H1 (cell line): ENCODE measurements at regions not wholly inside any gene's neighbourhood (a gene's known extent, or its start where the extent isn't known, plus 50 kb on each side); places are given as distances from the start of the nearest gene placed in this dataset.

Source experiments
- CTCF ChIA-PET: fragments of 300-600 bp; sonication (Branson Sonifier 250); formaldehyde crosslinking; loops from one replicate; lab custom pipeline; 2021; ENCODE audit not compliant: partially characterized antibody; lab: Charles Lee
- POLR2A ChIA-PET: fragments of 300-600 bp; sonication (Branson Sonifier 250); formaldehyde crosslinking; loops from one replicate; lab custom pipeline; 2021; ENCODE audit warnings: inconsistent platforms; ENCODE audit not compliant: partially characterized antibody; lab: Charles Lee
- DNase-seq, 2 experiments: peaks; one replicate each; pipeline versions ENCODE4 v3.0.0 to v3.0.0-alpha.2; 2010 to 2022; ENCODE audit warnings: low spot score in 2 of 2, low read depth in 1 of 2, mixed read lengths in 1 of 2
- FAIRE-seq: peaks from 2 replicates; lab custom pipeline; 2011; peaks lifted over from hg19 to GRCh38; lab: Jason Lieb, UNC
- H2AFZ ChIP-seq: 2 replicates; pipeline ENCODE4 v1.8.1; 2012; ENCODE audit warnings: low read length, inconsistent platforms
- H2AK5ac ChIP-seq: 2 replicates; pipeline ENCODE4 v1.6.1; 2013; ENCODE audit warnings: low read depth, low read length
- H2BK120ac ChIP-seq: replicated peaks from 2 replicates; pipeline ENCODE3; 2013; ENCODE audit warnings: low read depth, low read length, inconsistent platforms
- H2BK12ac ChIP-seq: 2 replicates; pipeline ENCODE4 v1.6.1; 2013; ENCODE audit warnings: low read depth, low read length
- H2BK15ac ChIP-seq: 2 replicates; pipeline ENCODE4 v1.6.1; 2013; ENCODE audit warnings: low read length
- H2BK20ac ChIP-seq: 2 replicates; pipeline ENCODE4 v1.6.1; 2013; ENCODE audit warnings: low read length
- H2BK5ac ChIP-seq: 2 replicates; pipeline ENCODE4 v1.6.1; 2013; ENCODE audit warnings: low read depth, low read length
- H3K14ac ChIP-seq: 2 replicates; pipeline ENCODE4 v1.6.1; 2013; ENCODE audit warnings: inconsistent platforms; ENCODE audit not compliant: insufficient read length
- H3K18ac ChIP-seq: 2 replicates; pipeline ENCODE4 v1.6.1; 2013; ENCODE audit warnings: low read length; ENCODE audit errors: extremely low read depth
- H3K23ac ChIP-seq: 2 replicates; pipeline ENCODE4 v1.6.1; 2013; ENCODE audit warnings: inconsistent platforms; ENCODE audit not compliant: insufficient read length
- H3K23me2 ChIP-seq: 2 replicates; pipeline ENCODE4 v1.6.1; 2013; ENCODE audit warnings: low read depth, low read length
- H3K27ac ChIP-seq: 2 replicates; pipeline ENCODE4 v1.6.1; 2011; ENCODE audit warnings: low read depth, low read length, inconsistent platforms
- H3K27me3 ChIP-seq, 4 experiments: replicated peaks in 1 of 4; 1 replicate in 1 of 4; 2 replicates in 3 of 4; pipeline versions ENCODE4 v1.6.1 to v1.8.1; 2011 to 2013; ENCODE audit warnings: low read length in 3 of 4, mild to moderate bottlenecking in 3 of 4, inconsistent platforms in 2 of 4, mixed read lengths in 2 of 4, moderate library complexity in 1 of 4; ENCODE audit not compliant: control insufficient read depth in 3 of 4, insufficient read depth in 3 of 4; ENCODE audit errors: extremely low read depth in 1 of 4
- H3K36me3 ChIP-seq, 4 experiments: 2 replicates each; pipeline versions ENCODE4 v1.6.1 to v1.8.1; 2011 to 2013; ENCODE audit warnings: mild to moderate bottlenecking in 4 of 4, low read length in 3 of 4, moderate library complexity in 2 of 4, control low read depth in 1 of 4, inconsistent platforms in 1 of 4; ENCODE audit not compliant: insufficient read depth in 4 of 4, control insufficient read depth in 2 of 4
- H3K4ac ChIP-seq: replicated peaks from 2 replicates; pipeline ENCODE3; 2013; ENCODE audit warnings: low read length, low read depth, mixed read lengths, inconsistent platforms; ENCODE audit not compliant: insufficient read length
- H3K4me1 ChIP-seq, 4 experiments: replicated peaks in 1 of 4; 1 replicate in 1 of 4; 2 replicates in 3 of 4; pipeline versions ENCODE4 v1.6.1 to v1.8.1; 2011 to 2013; ENCODE audit warnings: low read length in 3 of 4, inconsistent platforms in 2 of 4, mixed read lengths in 1 of 4; ENCODE audit not compliant: insufficient read depth in 4 of 4, control insufficient read depth in 3 of 4
- H3K4me2 ChIP-seq, 2 experiments: 2 replicates each; pipeline versions ENCODE4 v1.6.1 to v1.8.1; 2011 to 2013; ENCODE audit warnings: low read depth in 2 of 2, low read length in 2 of 2, control low read depth in 1 of 2, inconsistent platforms in 1 of 2, mild to moderate bottlenecking in 1 of 2; ENCODE audit not compliant: insufficient read depth in 1 of 2
- H3K4me3 ChIP-seq, 4 experiments: fragments of 200-600, 300-600 bp in 1 of 4; sonication (generic), shearing (Covaris generic), sonication (Bioruptor Twin) in 1 of 4; 2 replicates each; pipeline versions ENCODE4 v1.5.1 to v1.8.1; 2011 to 2016; ENCODE audit warnings: low read length in 4 of 4, low read depth in 3 of 4, control low read depth in 2 of 4, inconsistent platforms in 2 of 4, mild to moderate bottlenecking in 2 of 4, mixed read lengths in 1 of 4, moderate library complexity in 1 of 4; ENCODE audit not compliant: insufficient read depth in 2 of 4; ENCODE audit errors: extremely low read depth in 1 of 4
- H3K56ac ChIP-seq: replicated peaks from 2 replicates; pipeline ENCODE3; 2013; ENCODE audit warnings: low read depth, mild to moderate bottlenecking, mixed read lengths, low read length, inconsistent platforms; ENCODE audit not compliant: insufficient read length
- H3K79me1 ChIP-seq: 2 replicates; pipeline ENCODE4 v1.6.1; 2013; ENCODE audit warnings: low read depth, low read length, control low read depth
- H3K79me2 ChIP-seq, 2 experiments: 2 replicates each; pipeline versions ENCODE4 v1.6.1 to v1.8.1; 2012 to 2013; ENCODE audit warnings: low read length in 2 of 2, mild to moderate bottlenecking in 2 of 2, inconsistent platforms in 1 of 2; ENCODE audit not compliant: insufficient read depth in 2 of 2, control insufficient read depth in 1 of 2
- H3K9ac ChIP-seq, 4 experiments: replicated peaks in 1 of 4; 1 replicate in 1 of 4; 2 replicates in 3 of 4; pipeline versions ENCODE4 v1.6.1 to v1.8.1; 2011 to 2013; ENCODE audit warnings: low read depth in 3 of 4, low read length in 3 of 4, control low read depth in 2 of 4, mild to moderate bottlenecking in 2 of 4, moderate library complexity in 2 of 4, inconsistent platforms in 1 of 4; ENCODE audit errors: extremely low read depth in 1 of 4
- H3K9me3 ChIP-seq, 2 experiments: 2 replicates each; pipeline versions ENCODE4 v1.6.1 to v1.8.1; 2012 to 2013; ENCODE audit warnings: mild to moderate bottlenecking in 2 of 2, moderate library complexity in 2 of 2, control low read depth in 1 of 2, inconsistent platforms in 1 of 2, low read depth in 1 of 2, low read length in 1 of 2, mixed read lengths in 1 of 2; ENCODE audit not compliant: insufficient read depth in 2 of 2
- H4K20me1 ChIP-seq, 2 experiments: replicated peaks in 1 of 2; 2 replicates each; pipeline versions ENCODE3 to v1.8.1; 2011 to 2013; ENCODE audit warnings: inconsistent platforms in 2 of 2, low read length in 2 of 2, mild to moderate bottlenecking in 1 of 2; ENCODE audit not compliant: insufficient read depth in 2 of 2, control insufficient read depth in 1 of 2
- H4K5ac ChIP-seq: 2 replicates; pipeline ENCODE4 v1.6.1; 2013; ENCODE audit warnings: low read length, low read depth, mixed read lengths, inconsistent platforms; ENCODE audit not compliant: insufficient read length
- H4K8ac ChIP-seq: 2 replicates; pipeline ENCODE4 v1.8.0; 2013; ENCODE audit warnings: mild to moderate bottlenecking, moderate library complexity, low read length, inconsistent platforms; ENCODE audit not compliant: insufficient read depth; ENCODE audit errors: extremely low read depth
- H4K91ac ChIP-seq: replicated peaks from 2 replicates; pipeline ENCODE3; 2013; ENCODE audit warnings: low read length, mixed read lengths, inconsistent platforms; ENCODE audit not compliant: insufficient read length
- CHD2 ChIP-seq: IDR thresholded peaks from 2 replicates; pipeline ENCODE4 v1.6.1; 2012; ENCODE audit warnings: low read length, improper control_type of control experiment
- HDAC6 ChIP-seq: IDR thresholded peaks from one replicate; pipeline ENCODE4 v1.7.1; 2012; ENCODE audit warnings: low read depth, mild to moderate bottlenecking, inconsistent platforms, low read length, moderate library complexity
- KDM4A ChIP-seq: IDR thresholded peaks from one replicate; pipeline ENCODE4 v1.7.1; 2012; ENCODE audit warnings: low read depth, mild to moderate bottlenecking, moderate library complexity, low read length, inconsistent platforms; ENCODE audit not compliant: severe bottlenecking
- POLR2A ChIP-seq, 2 experiments: IDR thresholded peaks; 1 replicate in 1 of 2; 2 replicates in 1 of 2; pipeline ENCODE4 v1.6.1; 2011; ENCODE audit warnings: low read depth in 2 of 2, low read length in 2 of 2, mild to moderate bottlenecking in 2 of 2; ENCODE audit errors: control extremely low read depth in 1 of 2
- POU5F1 ChIP-seq: IDR thresholded peaks from 2 replicates; pipeline ENCODE4 v1.6.1; 2011; ENCODE audit warnings: low read depth, mild to moderate bottlenecking, low read length, moderate library complexity
- SAP30 ChIP-seq: fragments of 300-600 bp; sonication (generic); IDR thresholded peaks from 2 replicates; pipeline ENCODE4 v1.7.1; 2012; ENCODE audit warnings: low read length, moderate library complexity, mild to moderate bottlenecking, inconsistent platforms; ENCODE audit not compliant: insufficient read depth, insufficient replicate concordance
- SP4 ChIP-seq: IDR thresholded peaks from 2 replicates; pipeline ENCODE4 v1.6.1; 2012; ENCODE audit warnings: low read length, inconsistent platforms
- SRF ChIP-seq: IDR thresholded peaks from 2 replicates; pipeline ENCODE4 v1.6.1; 2011; ENCODE audit warnings: mild to moderate bottlenecking, low read depth, low read length, moderate library complexity
- TBP ChIP-seq: IDR thresholded peaks from 2 replicates; pipeline ENCODE4 v1.6.1; 2011; ENCODE audit warnings: low read depth, low read length, improper control_type of control experiment
- USF2 ChIP-seq: IDR thresholded peaks from 2 replicates; pipeline ENCODE4 v1.6.1; 2011; ENCODE audit warnings: low read length, improper control_type of control experiment
- WGBS, 2 experiments: shearing (Covaris generic) in 1 of 2; methylation state at CpG; one replicate each; pipeline versions ENCODE4 v1.1.6 to v1.1.7; 2013 to 2015; ENCODE audit warnings: low lambda C conversion rate in 2 of 2, mixed read lengths in 2 of 2, inconsistent platforms in 1 of 2, low coverage in 1 of 2, missing lambda C conversion rate in 1 of 2; ENCODE audit not compliant: insufficient replicate concordance in 2 of 2, insufficient coverage in 1 of 2, insufficient read length in 1 of 2; ENCODE audit errors: extremely low coverage in 1 of 2, missing lambda C conversion rate in 1 of 2; 5-methylcytosine and 5-hydroxymethylcytosine counted together
- TF ChIP-seq, protein P1 (sequence below): IDR thresholded peaks from 2 replicates; pipeline ENCODE4 v1.6.1; 2012; ENCODE audit warnings: low read length, inconsistent platforms

DNA sequence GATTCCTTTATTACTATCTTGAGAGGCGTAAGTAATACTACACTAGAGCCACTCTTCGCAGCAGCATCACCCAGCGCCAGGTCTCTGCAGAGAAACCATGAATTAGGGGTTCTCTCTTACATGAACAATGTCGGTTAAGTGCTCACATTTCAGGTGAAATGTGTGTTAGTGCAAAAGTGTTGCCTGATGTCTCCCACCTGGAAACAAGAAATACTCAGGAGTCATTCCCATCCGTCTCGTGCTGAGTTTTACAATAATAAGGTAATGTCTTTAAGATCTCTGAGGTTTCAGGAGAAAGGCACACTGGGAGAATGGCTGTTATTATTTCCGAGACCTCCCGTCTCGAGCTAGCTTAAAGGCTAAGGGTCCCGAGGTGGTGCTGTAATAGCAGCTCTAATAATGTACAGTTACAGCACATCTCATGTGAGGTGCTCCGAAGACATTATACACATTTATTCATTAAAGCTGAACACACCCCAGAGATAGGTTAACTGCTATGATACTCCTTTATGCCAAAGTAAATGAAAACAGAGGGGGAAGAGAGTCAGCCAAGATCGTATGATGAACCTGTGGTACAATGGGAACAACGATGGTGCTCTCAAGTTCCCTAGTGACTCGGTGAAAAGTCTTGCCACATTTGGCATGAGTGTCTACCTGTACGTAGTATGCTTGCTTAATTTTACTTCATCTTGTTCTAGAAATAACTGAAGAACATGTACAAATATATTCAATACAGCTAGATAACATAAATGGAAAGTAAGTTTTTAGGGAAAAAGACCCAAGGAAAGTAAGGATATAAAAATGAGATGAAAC lies 458.3 kb upstream of the CITED2 start:
- no peak overlapping the region for H4K8ac ChIP-seq
- H3K4me1 ChIP-seq, result no peaks in the 10 kb centered on the region
- H2BK15ac ChIP-seq, result no peak overlapping the region
- no peak overlapping the region for H3K4me3 ChIP-seq
- no peak overlapping the region for H4K91ac ChIP-seq
- no peaks in the 10 kb centered on the region for H3K9me3 ChIP-seq
- no peaks in the 10 kb centered on the region for H4K20me1 ChIP-seq
- H3K27me3 ChIP-seq, result no peaks in the 10 kb centered on the region
- no peak overlapping the region for H2BK12ac ChIP-seq
- no peaks in the 10 kb centered on the region for H3K79me2 ChIP-seq
- H3K18ac ChIP-seq, result no peak overlapping the region
- no peaks in the 10 kb centered on the region for H3K23me2 ChIP-seq
- no peak overlapping the region for H3K14ac ChIP-seq
- no peak overlapping the region for H3K27ac ChIP-seq
- no peak overlapping the region for H2BK120ac ChIP-seq
- no peak overlapping the region for H2BK5ac ChIP-seq
- H3K4me2 ChIP-seq, result no peak overlapping the region
- no peak overlapping the region for H3K23ac ChIP-seq
- H2AK5ac ChIP-seq, result no peak overlapping the region
- H2AFZ ChIP-seq, result no peak overlapping the region
- no peak overlapping the region for H4K5ac ChIP-seq
- FAIRE-seq, result no peak
- POLR2A ChIA-PET, result no interaction called here
- no peak overlapping the region for H3K56ac ChIP-seq
- H3K4ac ChIP-seq, result no peak overlapping the region
- CTCF ChIA-PET, result no interaction called here
- no peak for DNase-seq
- H3K36me3 ChIP-seq, result no peaks in the 10 kb centered on the region
- no peaks in the 10 kb centered on the region for H3K79me1 ChIP-seq
- no peak overlapping the region for H3K9ac ChIP-seq
- no peak overlapping the region for H2BK20ac ChIP-seq
- 88% methylated on average over 15 of the region's 15 CpGs; no CpG with 5 or more reads in 1 of the 2 experiments for WGBS, 2 experiments
- TF ChIP-seq KDM4A (no peak), HDAC6 (no peak), USF2 (no peak), POLR2A (IDR thresholded peaks at IDR 0.05; ENCODE audit: control extremely low read depth in 1 of 2, low read depth in 2 of 2, low read length in 2 of 2) (no peak), SP4 (no peak), SRF (no peak), SAP30 (no peak), POU5F1 (no peak), CHD2 (no peak), TBP (no peak)
- TF ChIP-seq, protein P1, sequence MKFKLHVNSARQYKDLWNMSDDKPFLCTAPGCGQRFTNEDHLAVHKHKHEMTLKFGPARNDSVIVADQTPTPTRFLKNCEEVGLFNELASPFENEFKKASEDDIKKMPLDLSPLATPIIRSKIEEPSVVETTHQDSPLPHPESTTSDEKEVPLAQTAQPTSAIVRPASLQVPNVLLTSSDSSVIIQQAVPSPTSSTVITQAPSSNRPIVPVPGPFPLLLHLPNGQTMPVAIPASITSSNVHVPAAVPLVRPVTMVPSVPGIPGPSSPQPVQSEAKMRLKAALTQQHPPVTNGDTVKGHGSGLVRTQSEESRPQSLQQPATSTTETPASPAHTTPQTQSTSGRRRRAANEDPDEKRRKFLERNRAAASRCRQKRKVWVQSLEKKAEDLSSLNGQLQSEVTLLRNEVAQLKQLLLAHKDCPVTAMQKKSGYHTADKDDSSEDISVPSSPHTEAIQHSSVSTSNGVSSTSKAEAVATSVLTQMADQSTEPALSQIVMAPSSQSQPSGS, result no peak
